NAMALWA (cell line): ENCODE measurements at regions not wholly inside any gene's neighbourhood (a gene's known extent, or its start where the extent isn't known, plus 50 kb on each side); places are given as distances from the start of the nearest gene placed in this dataset.
"Not testable (repeated sequence)": the region's sequence is repeated elsewhere in the genome, so short reads cannot be mapped to it uniquely, and the experiment has no call there.

Experiments used
- DNase-seq: peaks from one replicate; pipeline ENCODE4 v3.0.0-alpha.2; 2015; ENCODE audit warnings: low spot score

DNA sequence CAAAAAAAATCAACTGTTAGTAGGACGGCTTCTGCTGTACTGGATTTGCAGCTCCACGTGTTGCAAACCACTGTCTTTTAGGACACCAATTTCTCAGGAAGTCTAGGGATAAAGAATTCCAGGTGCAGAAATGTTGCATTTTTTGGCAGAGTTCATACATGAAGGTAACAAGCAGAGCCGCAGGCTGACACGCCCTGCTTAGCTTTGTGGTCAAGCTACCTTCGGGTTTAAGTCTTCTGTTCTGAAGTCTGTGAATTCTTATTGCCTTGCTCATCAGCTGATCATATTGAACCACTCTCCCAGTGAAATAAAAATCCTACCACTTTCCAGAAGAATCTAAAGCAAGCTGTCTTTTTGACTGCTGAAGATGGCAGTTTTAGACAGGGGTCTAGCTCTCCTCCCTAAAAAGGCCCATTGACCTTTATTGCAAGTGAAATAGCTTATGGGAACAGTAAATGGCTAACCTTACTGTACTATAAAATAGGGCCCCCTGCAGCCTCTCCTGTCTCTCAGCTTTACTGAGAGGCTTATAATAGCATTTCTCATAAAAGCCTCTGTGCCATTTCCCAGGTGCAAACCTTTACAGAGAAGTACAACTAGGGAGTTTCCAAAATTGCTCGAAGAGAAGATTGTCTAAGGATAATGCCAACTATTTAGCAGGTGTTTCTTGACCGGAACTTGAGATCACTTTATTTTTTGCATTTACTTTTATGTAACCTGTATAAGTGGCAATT, 262.2 kb upstream of the IL12A start:
- no peak for DNase-seq

- no peak for DNase-seq
Measured at GRCh38 chr3:159727506-159727905, 261.1 kb upstream of the IL12A start.

DNA sequence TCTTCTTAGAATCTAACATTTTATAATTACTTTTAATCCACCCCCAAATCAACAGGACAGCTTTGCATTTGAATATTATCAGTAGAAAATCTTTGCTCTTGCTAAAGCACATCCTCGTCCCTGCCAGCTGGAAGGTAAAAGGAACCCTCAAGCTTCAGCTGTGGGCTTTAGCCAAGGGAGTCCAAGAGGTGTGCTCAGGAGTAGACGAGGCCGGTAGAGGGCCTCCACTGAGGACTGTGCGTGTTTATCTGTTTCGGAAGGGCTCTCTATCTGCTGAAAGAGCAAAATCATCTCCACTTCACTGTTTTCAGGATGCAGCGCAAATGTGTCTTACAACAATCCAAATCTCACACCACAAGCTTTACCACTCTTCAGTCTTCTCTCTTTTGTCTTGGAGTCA, 257.4 kb upstream of the IL12A start:
- no peak for DNase-seq

- DNase-seq, result no peak
Measured at GRCh38 chr3:159732172-159733111, 256.2 kb upstream of the IL12A start.

GRCh38 chr3:159733194-159733860, 255.3 kb upstream of the IL12A start:
- DNase-seq, result no peak

GRCh38 chr3:159734681-159735080, 254.0 kb upstream of the IL12A start:
- DNase-seq, result no peak

DNA sequence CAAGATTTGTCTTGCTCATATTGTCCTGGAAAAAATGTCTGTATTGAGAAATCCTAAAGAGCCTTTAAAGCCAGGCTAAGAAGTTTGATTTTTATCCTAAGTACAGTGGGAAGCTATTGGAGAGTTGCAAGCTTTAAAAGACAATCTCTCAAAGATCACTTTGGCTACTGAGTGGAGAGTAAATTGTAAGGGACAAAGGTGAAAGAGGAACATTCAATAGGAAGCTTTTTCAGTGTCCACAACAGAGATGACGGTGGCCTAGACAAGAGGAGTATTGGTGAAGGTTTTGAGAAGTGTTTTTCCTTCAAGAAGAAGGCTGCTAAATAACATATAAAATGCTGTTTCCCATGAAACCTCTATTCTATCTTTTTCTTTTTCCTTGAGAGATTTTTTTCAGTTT, 249.5 kb upstream of the IL12A start:
- no peak for DNase-seq

DNA sequence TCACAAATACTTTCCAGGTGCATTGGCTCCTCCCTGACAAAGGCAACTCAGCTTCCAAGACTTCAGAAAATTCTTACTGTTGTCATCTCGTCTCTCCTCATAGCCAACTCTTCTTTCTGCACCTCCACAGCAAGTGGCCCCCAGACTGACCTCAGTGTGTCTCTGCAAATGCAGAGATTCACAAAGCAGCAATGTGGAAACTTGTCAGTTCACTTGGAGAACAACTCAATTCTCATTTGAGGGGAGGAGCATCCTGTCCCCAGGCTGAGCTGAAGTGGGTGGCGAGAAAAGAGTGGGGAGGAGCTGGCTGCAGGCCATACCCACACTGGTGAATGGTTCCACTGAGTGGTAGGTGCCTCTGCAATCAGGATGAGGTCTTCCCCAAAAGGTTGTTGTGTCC, 248.7 kb upstream of the IL12A start:
- no peak for DNase-seq

DNA sequence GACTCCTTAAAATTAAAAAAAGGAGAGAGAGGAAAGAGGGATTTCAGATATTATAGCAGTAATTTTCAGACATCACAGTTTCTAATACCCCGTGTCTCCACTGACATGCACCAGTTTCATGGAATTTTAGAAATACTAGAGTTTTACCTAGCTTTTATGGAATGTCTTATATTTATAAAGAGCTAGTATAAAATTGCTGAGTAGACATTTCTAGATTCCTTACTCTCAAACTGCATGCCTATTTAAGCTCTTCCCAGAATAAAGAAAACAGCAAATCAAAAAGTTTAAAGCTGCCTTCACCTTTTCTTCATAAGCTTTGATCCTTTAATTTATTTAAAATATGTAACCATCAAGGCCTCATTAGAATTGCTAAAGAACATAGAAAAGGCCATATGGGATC, 247.4 kb upstream of the IL12A start:
- no peak for DNase-seq

DNA sequence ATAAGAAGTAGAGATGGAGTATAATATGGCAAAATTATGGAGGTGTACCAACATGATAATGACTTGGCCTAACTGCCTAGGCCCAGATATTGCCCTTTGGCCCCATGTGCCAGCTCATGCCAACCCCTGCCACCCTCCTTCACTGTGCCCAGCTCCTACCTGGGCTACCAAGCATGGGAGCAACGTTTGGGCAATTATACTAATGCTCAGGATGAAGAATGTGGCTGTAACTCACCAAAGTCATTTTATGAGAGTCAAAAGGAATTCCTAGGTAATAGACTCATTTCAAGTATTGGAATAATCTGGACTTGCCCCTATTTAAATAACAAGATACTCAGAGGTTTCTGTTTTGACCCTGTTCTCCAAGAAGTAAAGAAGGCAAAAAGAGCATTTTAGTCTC, 240.2 kb upstream of the IL12A start:
- DNase-seq, result no peak

GRCh38 chr3:159749406-159749805, 239.2 kb upstream of the IL12A start:
- no peak for DNase-seq

DNA sequence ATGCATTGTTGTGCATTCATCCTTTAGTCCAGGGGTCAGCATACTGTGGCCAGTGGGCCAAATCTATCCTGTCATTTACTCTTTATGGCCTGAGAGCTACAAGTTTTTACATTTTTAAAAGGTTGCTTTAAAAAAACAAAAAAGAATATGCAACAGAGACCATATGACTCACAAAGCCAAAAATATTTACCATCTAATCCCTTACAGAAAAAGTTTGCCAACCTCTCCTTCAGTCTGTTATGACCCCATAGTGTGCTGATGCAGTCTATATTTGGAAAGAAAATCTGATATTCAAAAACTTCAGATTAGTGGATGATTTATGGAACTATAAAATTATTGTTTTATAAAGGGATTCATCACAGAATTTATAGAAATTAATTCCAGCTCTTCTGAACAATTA, 237.5 kb upstream of the IL12A start:
- DNase-seq, result no peak

DNA sequence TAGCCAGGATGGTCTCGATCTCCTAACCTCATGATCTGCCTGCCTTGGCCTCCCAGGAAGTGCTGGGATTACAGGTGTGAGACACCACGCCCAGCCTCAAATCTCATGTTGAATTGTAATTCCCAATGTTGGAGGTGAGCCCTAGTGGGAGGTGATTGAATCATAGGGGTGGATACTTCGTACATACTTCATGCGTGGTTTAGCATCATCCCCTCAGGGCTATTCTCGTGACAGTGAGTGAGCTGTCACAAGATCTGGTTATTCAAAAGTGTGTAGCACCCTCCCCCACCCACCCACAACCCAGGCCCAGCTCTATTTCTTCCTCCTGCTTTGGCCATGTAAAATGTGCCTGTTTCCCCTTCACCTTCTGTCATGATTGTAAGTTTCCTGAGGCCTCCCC, 236.9 kb upstream of the IL12A start:
- DNase-seq, result no peak

- not testable (repeated sequence) for DNase-seq
Measured at GRCh38 chr3:159756279-159757207, 232.1 kb upstream of the IL12A start.

DNA sequence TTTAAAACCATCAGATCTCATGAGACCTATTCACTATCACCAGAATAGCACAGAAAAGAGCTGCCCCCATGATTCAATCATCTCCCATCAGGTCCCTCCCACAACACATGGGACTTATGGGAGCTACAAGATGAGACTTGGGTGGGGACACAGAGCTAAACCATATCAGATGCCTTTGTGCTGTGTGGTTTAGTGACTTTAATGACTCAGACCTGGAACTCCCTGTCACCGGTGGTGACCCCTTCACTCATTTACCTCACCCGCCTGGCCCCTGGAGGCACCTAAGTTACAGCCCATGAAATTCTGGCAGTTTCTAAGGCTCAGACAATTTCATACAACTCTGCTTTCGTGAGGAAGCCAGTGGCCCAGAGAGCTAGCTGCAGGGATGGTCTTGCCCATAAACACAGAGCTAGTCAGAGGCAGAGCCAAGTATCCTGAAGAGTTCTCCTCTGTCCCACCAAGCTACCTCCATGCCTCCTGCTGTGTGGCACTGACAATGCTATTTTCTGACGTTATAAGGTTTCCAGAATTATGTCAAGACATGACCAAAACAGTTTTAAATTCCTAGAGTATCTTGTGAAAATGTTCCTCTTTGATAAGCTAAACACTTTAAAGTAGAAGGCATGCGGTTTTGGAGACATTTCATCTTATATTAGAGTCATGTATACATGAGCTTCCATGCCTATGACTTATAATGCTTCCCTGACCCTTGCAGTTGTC, 231.1 kb upstream of the IL12A start:
- no peak for DNase-seq

DNA sequence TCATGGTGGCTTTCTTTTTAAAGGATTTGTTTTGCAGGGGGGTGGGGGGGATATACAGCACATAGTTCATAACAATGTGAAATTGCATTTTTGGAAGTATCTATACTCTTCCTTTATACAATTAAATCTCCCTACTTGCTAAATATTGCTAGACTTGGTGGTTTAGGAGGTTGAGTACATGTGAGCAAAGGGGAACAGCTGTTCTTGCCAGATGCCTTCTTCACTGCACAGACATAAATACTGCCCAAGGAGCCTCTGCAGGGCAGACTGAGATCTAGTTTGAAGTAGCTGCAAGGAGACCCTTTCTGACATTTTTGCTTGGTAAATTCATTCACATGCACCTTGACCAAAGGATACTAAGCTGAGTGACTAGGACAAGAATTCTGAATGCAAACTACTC, 228.6 kb upstream of the IL12A start:
- no peak for DNase-seq

DNA sequence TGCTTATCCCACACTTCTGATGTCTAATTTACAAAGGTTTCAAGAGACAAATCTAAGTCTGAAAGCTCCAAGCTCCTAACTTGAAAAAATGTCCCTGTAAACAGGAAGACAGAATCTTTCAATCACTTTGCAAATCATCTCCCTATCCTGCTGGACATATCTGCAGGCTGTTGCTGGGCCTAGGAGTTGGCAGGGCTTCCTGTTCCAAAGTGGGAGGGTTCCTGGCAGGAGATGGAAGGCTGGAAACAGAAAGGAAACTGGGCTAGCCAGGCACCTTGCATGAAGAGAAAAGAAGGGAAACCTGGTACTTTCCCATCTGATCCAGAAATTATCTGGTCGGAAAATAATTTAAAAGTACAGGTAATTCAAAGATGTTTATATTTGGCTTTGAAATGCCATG, 227.3 kb upstream of the IL12A start:
- no peak for DNase-seq

DNA sequence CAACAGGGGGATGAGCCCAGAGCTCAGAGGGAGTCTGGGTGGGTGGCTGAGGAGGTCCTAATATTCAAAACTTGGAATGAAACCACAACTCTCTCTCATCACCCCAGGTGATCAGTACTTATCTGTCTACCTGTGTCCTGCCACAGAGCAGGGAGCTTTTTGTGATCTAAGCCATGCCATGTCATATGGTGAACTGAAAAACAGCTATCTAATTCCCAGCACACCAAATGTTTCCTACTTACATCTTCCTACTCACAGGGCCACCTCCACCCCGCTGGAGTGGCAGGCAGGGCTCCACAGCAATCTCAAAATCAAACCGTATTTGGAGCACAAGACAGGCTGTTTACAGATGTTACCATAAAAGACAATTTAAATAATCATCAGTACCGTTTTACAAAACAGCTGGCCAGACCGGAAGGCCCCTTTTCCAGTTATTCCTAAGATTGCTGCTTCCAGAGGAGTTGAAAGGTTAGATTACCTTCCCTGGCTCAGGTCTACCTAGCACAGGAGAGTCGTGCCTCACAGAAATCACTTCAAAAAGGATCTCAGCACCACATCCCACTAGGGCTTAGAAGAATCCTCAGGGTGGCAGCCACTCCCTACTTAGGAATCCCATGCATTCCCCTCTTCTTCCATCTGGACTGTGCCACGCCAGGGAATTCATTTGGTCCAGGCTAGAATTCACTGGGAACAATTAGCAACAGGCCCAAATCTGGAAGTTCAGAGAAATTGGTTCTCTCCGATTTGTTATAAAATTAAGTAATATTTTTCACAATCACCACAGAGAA, 226.6 kb upstream of the IL12A start:
- DNase-seq, result no peak

DNA sequence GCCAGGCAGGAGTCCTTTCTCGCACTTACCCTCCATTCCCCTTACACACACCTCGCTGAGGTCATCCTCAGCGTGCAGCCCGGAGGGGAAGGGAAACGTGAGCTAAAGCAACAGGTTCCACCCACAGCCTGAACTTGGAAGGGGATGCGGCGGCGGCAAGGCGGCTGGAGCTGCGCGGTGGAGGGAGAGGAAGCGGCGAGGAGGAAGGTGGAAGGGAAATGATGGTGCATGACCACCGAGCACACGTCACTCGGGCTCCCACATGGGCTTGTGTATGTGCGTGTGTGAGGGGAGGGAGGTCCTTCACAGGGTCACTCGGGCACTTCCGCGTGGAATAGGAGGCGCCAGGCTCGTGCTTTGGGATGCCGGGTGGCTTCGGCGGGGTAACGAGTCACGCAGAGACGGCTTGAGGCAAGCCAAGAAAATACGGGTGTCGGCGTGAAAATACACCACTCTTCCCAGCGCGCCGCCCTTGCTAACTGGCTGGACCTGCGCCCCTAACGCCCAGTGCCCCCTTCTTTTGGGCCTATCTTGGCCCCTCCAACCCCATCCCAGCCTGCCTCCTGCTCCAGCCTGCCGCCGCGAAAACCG, 225.5 kb upstream of the IL12A start:
- DNase-seq, result no peak
